ENCODE measurements at regions not wholly inside any gene's neighbourhood (a gene's known extent, or its start where the extent isn't known, plus 50 kb on each side); places are given as distances from the start of the nearest gene placed in this dataset.
"Not testable (repeated sequence)": the region's sequence is repeated elsewhere in the genome, so short reads cannot be mapped to it uniquely, and the experiment has no call there.

DNA sequence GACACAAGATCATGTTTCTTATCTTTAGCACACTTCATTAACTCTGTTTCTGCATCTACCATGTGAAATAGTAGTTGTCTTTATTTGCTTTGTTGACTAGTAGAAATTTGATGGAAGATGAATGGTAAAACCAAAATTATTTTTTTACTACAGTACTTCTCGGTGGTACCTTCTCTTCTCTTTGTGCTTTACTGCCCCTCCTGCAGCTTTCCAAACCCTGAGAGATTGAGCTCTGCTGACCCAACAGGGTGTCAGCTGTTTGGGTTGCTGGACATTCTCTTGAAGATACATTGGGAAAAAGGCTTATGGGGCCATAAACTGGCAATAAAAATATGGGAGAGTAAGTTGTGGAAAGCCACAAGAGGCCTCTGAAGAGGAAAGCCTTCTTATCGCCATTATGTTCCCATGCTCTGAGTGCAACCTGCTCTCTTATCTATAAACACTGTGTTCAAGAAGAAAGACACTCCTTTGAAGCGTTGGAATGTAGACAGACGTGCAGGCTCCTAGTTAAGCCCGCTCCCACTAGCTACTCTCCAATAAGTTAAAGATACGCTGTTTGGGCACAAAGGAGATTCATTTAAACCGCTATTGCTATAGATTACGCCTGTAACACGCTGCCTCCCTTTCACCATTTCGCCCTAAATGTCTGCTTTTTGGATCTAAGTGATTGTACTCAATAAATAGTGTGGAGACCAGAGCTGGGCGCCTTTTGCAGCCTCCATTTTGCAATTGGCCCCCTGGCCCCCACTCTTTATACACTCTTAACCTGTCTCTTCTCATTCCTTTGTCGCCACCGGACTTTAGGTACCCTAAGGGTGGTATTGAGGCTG, 60.1 kb upstream of the PRSS16 start:
- peaks cover 8% of the 10 kb centered on the region for H3K36me3 Mint-ChIP-seq (ENCODE audit: insufficient read depth)
- H3K4me3 Mint-ChIP-seq (ENCODE audit: low read depth): peak overlapping the region; percentile 80
- H3K27ac Mint-ChIP-seq: peak overlapping the region; percentile 94
- H3K27me3 Mint-ChIP-seq: no peaks in the 10 kb centered on the region
- peaks cover 17% of the 10 kb centered on the region for H3K4me1 Mint-ChIP-seq (ENCODE audit: low read depth)
- H3K9me3 Mint-ChIP-seq (ENCODE audit: low read depth): peaks cover 15% of the 10 kb centered on the region
- no peak for TF ChIP-seq CTCF (IDR thresholded peaks at IDR 0.05; ENCODE audit: unreplicated experiment)
- no peak for DNase-seq (ENCODE audit: low spot score, unreplicated experiment)

GRCh38 chr6:27188061-27188884, 59.2 kb upstream of the PRSS16 start:
- Mint-ChIP-seq H3K4me3 (ENCODE audit: low read depth) (peak overlapping the region; percentile 80), H3K9me3 (ENCODE audit: low read depth) (peaks cover 9% of the 10 kb centered on the region), H3K27me3 (no peaks in the 10 kb centered on the region), H3K27ac (peak overlapping the region; percentile 94), H3K4me1 (ENCODE audit: low read depth) (peaks cover 17% of the 10 kb centered on the region), H3K36me3 (ENCODE audit: insufficient read depth) (peaks cover 6% of the 10 kb centered on the region)
- peak; percentile 46 for DNase-seq (ENCODE audit: low spot score, unreplicated experiment)
- no peak for TF ChIP-seq CTCF (IDR thresholded peaks at IDR 0.05; ENCODE audit: unreplicated experiment)

- peaks cover 9% of the 10 kb centered on the region for H3K9me3 Mint-ChIP-seq (ENCODE audit: low read depth)
- H3K4me3 Mint-ChIP-seq (ENCODE audit: low read depth): peak overlapping the region; percentile 80
- no peaks in the 10 kb centered on the region for H3K27me3 Mint-ChIP-seq
- H3K36me3 Mint-ChIP-seq (ENCODE audit: insufficient read depth): peaks cover 6% of the 10 kb centered on the region
- peak; percentile 81 for TF ChIP-seq CTCF (IDR thresholded peaks at IDR 0.05; ENCODE audit: unreplicated experiment)
- H3K4me1 Mint-ChIP-seq (ENCODE audit: low read depth): peaks cover 17% of the 10 kb centered on the region
- no peak for DNase-seq (ENCODE audit: low spot score, unreplicated experiment)
- peak overlapping the region; percentile 94 for H3K27ac Mint-ChIP-seq
Measured at GRCh38 chr6:27188885-27189418, 58.5 kb upstream of the PRSS16 start.

GRCh38 chr6:27190126-27190525, 57.4 kb upstream of the PRSS16 start:
- Mint-ChIP-seq H3K4me1 (ENCODE audit: low read depth) (peaks cover 17% of the 10 kb centered on the region), H3K9me3 (ENCODE audit: low read depth) (peaks cover 4% of the 10 kb centered on the region), H3K27me3 (no peaks in the 10 kb centered on the region), H3K4me3 (ENCODE audit: low read depth) (no peak overlapping the region), H3K36me3 (ENCODE audit: insufficient read depth) (peaks cover 10% of the 10 kb centered on the region), H3K27ac (no peak overlapping the region)
- no peak for TF ChIP-seq CTCF (IDR thresholded peaks at IDR 0.05; ENCODE audit: unreplicated experiment)
- no peak for DNase-seq (ENCODE audit: low spot score, unreplicated experiment)

DNA sequence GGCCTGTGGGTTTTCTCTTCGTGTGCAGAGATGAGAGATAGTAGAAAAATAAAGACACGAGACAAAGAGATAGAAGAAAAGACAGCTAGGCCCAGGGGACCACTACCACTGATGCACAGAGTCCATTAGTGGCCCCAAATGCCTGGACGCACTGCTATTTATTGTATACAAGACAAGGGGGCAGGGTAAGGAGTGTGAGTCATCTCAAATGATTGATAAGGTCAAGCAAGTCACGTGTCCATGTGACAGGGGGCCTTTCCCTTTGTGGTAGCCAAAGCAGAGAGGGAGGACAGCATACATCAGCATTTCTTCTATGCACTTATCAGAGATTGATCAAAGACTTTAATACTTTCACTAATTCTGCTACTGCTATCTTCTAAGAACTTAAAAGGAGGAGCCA, 53.0 kb upstream of the PRSS16 start:
- not testable (repeated sequence) for H3K27ac Mint-ChIP-seq; H3K4me1 Mint-ChIP-seq (ENCODE audit: low read depth); H3K27me3 Mint-ChIP-seq; H3K4me3 Mint-ChIP-seq (ENCODE audit: low read depth); DNase-seq (ENCODE audit: low spot score, unreplicated experiment); H3K9me3 Mint-ChIP-seq (ENCODE audit: low read depth)
- peaks cover 22% of the 10 kb centered on the region for H3K36me3 Mint-ChIP-seq (ENCODE audit: insufficient read depth)

GRCh38 chr6:27195547-27195946, 52.0 kb upstream of the PRSS16 start:
- not testable (repeated sequence) for H3K4me3 Mint-ChIP-seq (ENCODE audit: low read depth); H3K4me1 Mint-ChIP-seq (ENCODE audit: low read depth)

More at GRCh38 chr6:27195547-27195946, 52.0 kb upstream of the PRSS16 start:
- not testable (repeated sequence) for H3K27ac Mint-ChIP-seq; H3K27me3 Mint-ChIP-seq; H3K9me3 Mint-ChIP-seq (ENCODE audit: low read depth); DNase-seq (ENCODE audit: low spot score, unreplicated experiment)
- peaks cover 23% of the 10 kb centered on the region for H3K36me3 Mint-ChIP-seq (ENCODE audit: insufficient read depth)

Data from progenitor cell of endocrine pancreas (in vitro differentiated cells).